BJ (cell line): ENCODE measurements at regions not wholly inside any gene's neighbourhood (a gene's known extent, or its start where the extent isn't known, plus 50 kb on each side); places are given as distances from the start of the nearest gene placed in this dataset.

Source experiments
- CTCF ChIA-PET: fragments of 350-600 bp; formaldehyde crosslinking; extraction: SDS; loops from one replicate; lab custom pipeline; 2021; ENCODE audit warnings: antibody characterized with exemption, inconsistent platforms; lab: Yijun Ruan, JAX
- POLR2A ChIA-PET: fragments of 300-600 bp; sonication (Branson Sonifier 250); formaldehyde crosslinking; extraction: SDS; loops from one replicate; lab custom pipeline; 2021; ENCODE audit warnings: antibody characterized with exemption; lab: Charles Lee
- DNase-seq: peaks from one replicate; pipeline ENCODE4 v3.0.0-alpha.2; 2011; ENCODE audit warnings: low read depth
- H3K27me3 ChIP-seq: 2 replicates; pipeline ENCODE4 v1.6.0; 2011; ENCODE audit warnings: low read length; ENCODE audit not compliant: control insufficient read depth, insufficient read depth
- H3K36me3 ChIP-seq: 2 replicates; pipeline ENCODE4 v1.5.1; 2011; ENCODE audit warnings: low read length; ENCODE audit not compliant: control insufficient read depth, insufficient read depth
- H3K4me3 ChIP-seq: 2 replicates; pipeline ENCODE4 v1.5.1; 2011; ENCODE audit warnings: low read depth, mild to moderate bottlenecking, control low read depth, low read length
- TF ChIP-seq, protein P1 (sequence below): IDR thresholded peaks from 2 replicates; pipeline ENCODE4 v1.5.1; 2011; ENCODE audit warnings: low read depth, mild to moderate bottlenecking, control low read depth, inconsistent platforms, low read length, moderate library complexity; ENCODE audit not compliant: insufficient read depth

DNA sequence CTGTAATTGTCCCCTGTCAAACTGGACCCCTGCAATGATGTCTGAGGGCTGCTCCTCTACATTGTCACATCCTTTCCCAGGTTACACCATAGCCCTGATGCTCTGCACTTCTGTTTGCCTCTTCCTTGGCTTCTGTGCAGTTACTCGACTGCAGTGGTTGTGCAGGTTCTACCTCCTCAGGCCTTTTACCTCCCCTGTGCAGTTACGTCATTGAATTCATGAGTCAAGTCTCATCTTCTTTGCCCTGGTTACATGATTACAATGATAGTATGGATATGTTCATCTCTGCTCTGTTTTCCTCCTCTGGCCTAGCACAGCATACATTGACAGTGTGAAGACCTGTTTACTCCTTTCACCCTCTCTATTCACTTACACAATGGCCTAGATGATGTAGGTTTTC lies 83.2 kb downstream of the FAM47B start:
- Histone ChIP-seq H3K27me3 (no peaks in the 10 kb centered on the region), H3K36me3 (no peaks in the 10 kb centered on the region), H3K4me3 (no peak overlapping the region)
- no peak for DNase-seq
- CTCF ChIA-PET: no interaction called here
- POLR2A ChIA-PET: no interaction called here
- TF ChIP-seq, protein P1, sequence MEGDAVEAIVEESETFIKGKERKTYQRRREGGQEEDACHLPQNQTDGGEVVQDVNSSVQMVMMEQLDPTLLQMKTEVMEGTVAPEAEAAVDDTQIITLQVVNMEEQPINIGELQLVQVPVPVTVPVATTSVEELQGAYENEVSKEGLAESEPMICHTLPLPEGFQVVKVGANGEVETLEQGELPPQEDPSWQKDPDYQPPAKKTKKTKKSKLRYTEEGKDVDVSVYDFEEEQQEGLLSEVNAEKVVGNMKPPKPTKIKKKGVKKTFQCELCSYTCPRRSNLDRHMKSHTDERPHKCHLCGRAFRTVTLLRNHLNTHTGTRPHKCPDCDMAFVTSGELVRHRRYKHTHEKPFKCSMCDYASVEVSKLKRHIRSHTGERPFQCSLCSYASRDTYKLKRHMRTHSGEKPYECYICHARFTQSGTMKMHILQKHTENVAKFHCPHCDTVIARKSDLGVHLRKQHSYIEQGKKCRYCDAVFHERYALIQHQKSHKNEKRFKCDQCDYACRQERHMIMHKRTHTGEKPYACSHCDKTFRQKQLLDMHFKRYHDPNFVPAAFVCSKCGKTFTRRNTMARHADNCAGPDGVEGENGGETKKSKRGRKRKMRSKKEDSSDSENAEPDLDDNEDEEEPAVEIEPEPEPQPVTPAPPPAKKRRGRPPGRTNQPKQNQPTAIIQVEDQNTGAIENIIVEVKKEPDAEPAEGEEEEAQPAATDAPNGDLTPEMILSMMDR: no peak

DNA sequence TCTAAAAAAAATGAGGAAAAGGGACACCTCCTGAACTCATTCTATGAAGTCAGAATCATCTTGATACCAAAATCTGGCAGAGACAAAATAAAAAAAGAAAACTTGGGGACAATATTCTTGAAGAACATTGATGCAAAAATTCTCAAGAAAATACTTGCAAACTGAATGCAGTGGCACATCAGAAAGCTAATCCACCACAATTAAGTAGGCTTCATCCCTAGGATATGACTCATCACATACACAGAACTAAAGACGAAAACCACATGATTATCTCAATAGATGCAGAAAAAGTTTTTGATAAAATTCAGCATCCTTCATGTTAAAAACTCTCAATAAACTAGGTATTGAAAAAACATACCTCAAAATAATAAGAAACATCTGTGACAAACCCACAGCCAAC lies 98.3 kb downstream of the FAM47B start:
- CTCF ChIA-PET: no interaction called here
- POLR2A ChIA-PET: no interaction called here
- no peaks in the 10 kb centered on the region for H3K36me3 ChIP-seq
- TF ChIP-seq, protein P1: no peak
- no peak for DNase-seq
- no peak overlapping the region for H3K4me3 ChIP-seq
- no peaks in the 10 kb centered on the region for H3K27me3 ChIP-seq

DNA sequence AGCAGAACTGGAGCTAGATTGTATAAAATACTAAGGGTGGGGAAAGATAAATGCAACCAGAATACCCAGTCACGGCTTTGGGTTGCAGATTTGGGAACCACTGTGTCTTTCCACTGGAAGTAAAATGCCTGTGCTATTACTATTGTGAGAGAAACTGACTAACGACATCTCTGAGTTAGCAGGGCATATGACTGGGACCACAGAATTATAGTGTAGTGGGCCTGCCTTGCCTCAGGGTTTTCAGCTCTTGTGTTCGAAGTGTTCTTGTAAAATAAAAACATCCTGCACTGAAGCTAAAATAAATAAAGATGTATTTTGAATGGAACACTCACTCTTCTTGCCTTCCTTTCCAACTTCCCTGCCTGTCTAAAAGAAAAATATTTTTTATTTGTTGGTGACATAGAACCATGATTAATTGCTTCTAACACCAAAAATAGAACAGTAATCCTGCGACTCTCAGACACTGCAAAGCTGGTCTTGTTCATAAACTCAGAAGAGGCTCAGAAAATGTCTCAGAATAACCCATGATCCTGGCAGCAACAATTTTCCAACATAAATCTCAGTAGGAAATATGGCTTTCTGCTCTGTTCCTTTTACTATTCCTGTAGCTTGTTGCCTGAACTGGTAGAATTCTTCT lies 104.2 kb downstream of the FAM47B start:
- peak; percentile 17 for DNase-seq
- CTCF ChIA-PET: no interaction called here
- no peaks in the 10 kb centered on the region for H3K27me3 ChIP-seq
- H3K36me3 ChIP-seq: no peaks in the 10 kb centered on the region
- POLR2A ChIA-PET: no interaction called here
- TF ChIP-seq, protein P1: no peak
- no peak overlapping the region for H3K4me3 ChIP-seq

DNA sequence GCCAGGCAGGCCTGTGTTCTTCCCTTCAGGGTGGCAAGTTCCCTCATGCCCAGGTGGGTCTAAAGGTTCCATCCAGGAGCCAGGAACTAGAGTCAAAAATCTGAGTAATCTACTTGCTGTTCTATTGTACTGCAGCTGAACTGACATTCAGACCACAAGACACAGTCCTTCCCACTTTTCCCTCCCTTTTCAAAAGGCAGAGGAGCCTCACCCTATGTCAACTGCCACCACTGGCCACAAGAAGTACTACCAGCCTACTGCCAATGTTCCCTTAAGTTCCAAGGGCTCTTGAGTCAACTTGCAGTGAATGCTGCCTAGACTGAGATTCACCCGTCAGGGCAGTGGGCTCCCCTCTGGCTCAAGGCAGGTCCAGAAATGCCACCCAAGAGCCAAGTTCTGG lies 133.5 kb downstream of the FAM47B start:
- no peak for DNase-seq
- no peaks in the 10 kb centered on the region for H3K36me3 ChIP-seq
- CTCF ChIA-PET: no interaction called here
- no peak overlapping the region for H3K4me3 ChIP-seq
- no peaks in the 10 kb centered on the region for H3K27me3 ChIP-seq
- POLR2A ChIA-PET: no interaction called here
- TF ChIP-seq, protein P1: no peak

DNA sequence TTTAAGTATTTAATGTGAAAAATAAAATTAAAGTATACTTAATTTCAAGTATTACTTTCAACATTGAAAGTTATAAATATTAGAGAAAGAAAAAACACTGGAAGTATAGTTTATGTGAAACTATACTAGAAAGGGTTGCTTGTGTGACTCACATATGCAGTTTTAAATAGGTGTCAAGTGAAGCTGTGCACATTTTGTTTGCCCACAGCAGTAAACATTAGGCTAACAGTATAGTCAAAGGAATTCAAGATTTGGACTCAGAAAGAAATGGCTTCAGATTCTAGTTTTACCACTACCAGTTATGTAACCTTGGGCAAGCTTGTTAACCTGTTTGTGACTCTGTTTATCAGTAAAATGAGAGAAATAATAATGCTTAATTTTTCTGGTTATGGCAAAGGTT lies 148.2 kb downstream of the FAM47B start:
- CTCF ChIA-PET: interaction anchor here (0.6 kb wide), 1 partner anchor 11 kb away, joined by 3 read pairs; no protein-coding TSS in a partner anchor

More for the DNA sequence above, 148.2 kb downstream of the FAM47B start:
- Histone ChIP-seq H3K4me3 (no peak overlapping the region), H3K36me3 (no peaks in the 10 kb centered on the region), H3K27me3 (no peaks in the 10 kb centered on the region)
- TF ChIP-seq, protein P1: no peak
- no peak for DNase-seq
- POLR2A ChIA-PET: no interaction called here
